ENCODE measurements at regions not wholly inside any gene's neighbourhood (a gene's known extent, or its start where the extent isn't known, plus 50 kb on each side); places are given as distances from the start of the nearest gene placed in this dataset.

DNA sequence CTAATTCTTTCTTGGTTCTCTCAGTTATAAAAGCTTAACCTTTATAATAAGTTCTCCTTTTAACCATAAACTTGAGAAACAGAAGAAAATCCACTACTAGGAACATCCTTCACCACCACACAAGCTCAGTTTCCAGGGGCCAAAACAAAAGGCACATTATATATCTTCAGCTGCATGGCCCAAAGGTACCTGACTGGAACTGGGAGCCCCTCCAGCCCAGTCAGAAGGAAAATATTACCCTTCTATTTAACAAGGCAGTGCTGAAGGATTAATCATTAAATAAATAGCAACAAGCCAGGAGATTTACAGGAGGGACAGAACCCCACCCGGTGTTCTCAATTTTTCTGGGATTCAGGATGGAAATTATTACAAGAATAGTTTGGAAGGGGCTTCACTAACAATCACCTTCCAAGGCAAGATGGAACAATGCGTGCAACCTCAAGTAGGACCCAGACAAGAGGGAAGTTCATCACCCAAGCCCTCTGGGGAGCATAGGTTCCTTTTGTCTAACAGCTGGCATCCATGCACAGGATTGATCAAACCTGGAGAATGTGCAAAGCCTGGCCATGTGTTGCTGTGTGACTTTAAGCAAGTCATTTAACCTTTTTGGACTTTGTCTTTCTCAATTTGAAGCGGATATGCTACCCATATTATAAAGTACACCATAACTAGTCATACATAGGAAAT, 159.6 kb upstream of the SETBP1 start:
- ATAC-seq = no peak

GRCh38 chr18:44521668-44522022, 159.0 kb upstream of the SETBP1 start:
- no peak for ATAC-seq

DNA sequence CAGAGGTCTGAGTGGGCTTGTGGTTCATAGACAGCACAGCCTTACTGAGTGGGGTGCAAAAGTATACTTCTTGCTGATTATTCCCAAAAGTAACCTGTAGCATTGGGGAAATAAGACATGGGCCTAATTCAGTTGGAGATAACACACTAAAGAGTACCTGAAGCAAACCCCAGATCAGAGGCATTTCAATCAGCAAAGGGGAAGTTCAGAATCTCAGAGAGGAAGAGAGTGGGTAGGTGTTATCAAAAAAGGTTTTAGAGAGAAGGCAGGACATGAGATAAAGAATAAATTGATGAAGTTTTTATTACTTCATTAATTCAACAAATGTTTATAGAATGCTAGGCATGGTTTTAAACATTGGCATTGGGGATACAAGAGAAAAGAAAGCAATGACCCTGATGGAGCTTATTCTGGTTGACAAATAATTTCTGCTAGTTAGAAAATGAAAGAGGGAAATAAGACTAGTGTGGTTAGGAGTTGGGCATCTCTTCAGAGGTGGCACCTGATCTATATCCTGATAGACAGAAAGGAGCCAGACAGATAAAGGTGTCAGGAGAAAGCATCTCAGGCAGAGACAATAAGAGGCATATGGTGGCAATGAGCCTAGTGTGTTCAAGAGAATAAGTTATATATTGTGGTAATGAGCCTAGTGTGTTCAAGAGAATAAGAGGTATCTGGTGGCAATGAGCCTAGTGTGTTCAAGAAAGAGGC, 153.8 kb upstream of the SETBP1 start:
- no peak for ATAC-seq

DNA sequence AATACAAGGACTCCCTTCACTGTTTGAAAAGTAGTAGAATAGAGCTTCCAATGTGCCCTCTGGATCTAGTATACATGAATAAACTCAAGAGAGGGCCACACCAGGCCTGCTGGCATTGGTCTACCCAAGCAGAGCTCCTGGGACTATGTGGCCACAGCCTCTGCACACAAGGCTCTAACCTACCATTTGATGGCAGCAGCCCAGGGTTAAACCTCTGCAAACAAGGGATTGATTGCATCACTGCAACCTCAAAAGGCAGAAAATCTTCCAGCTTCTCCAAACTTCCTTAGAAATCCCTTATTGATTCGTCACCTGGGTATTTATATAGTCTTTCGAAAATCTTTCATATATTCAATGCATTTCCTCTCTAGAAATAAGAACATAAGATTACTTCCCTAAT, 147.6 kb upstream of the SETBP1 start:
- no peak for ATAC-seq

- no peak for ATAC-seq
These were observed 144.6 kb upstream of the SETBP1 start for GRCh38 chr18:44536046-44536445.

GRCh38 chr18:44536619-44537018, 144.1 kb upstream of the SETBP1 start:
- no peak for ATAC-seq

DNA sequence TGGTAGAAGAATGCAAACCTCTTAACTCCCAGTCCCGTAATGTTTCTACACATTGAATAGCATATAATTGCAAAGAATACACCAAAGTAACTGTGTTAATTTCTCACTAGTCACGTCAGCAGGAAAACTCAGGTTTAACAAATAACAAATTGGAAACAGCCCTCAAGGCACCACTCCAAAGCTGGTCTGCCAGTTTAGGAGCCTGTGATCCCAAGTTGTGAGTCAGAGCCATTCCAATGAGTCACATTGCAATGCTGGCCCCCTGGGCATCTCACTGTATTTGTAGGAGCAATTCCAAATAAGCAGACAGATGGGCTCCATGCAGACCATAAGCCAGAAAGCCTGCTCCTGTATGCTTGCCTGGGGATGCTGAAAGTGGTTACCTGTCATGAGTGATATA, 143.2 kb upstream of the SETBP1 start:
- ATAC-seq = no peak

GRCh38 chr18:44539926-44540325, 140.8 kb upstream of the SETBP1 start:
- no peak for ATAC-seq

GRCh38 chr18:44541159-44541558, 139.5 kb upstream of the SETBP1 start:
- no peak for ATAC-seq

- no peak for ATAC-seq
These were observed 138.9 kb upstream of the SETBP1 start for GRCh38 chr18:44541781-44542180.

- no peak for ATAC-seq
These were observed 137.3 kb upstream of the SETBP1 start for GRCh38 chr18:44543387-44543786.

DNA sequence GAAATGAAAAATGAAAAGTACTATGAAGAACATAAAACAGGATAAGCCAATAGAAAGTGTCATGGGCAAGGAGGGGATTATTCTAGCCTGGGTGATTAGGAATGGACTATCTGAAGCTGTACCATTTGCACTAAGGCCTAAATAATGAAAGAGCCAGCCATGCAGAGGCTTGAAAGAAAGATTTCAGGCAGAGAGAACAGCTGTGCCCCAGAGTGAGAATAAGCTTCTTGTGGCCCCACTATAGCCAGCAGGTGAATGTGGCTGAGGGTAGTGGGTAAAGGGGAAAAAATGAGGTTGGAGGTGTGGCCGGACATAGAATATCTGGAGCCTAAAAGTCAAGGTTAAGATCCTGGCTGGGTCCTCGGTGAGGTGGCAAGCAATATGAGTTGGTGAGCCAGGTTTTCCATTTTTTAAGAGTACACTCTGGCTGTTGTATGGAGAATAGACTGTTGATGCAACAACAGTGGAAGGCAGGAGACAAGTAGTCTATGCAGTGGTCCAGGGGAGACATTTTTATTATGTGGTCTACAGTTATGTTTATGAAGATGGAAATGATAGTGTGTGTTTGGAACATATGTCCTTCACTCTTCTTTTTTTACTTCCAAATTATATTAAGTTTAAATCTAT, 135.2 kb upstream of the SETBP1 start:
- no peak for ATAC-seq

DNA sequence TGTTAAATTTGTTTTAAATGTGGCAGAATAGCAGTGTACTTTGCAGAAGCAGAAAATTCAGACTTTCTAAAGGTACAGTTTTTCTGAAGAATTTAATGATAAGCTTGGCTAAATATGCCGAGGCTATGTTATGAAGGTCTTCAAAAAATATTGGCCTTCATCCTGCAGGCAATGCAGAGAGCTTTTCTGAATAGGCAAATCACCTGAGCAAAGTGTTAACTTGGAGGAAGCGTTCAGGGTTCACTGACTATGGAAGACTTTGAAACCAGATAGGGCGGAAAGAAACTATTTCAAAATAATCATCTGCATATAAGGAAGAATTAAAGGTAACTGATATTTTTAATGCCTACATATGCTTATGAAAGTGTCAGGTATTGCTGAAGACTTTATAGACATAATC, 133.7 kb upstream of the SETBP1 start:
- no peak for ATAC-seq

- ATAC-seq = no peak
These were observed 132.1 kb upstream of the SETBP1 start for GRCh38 chr18:44548291-44549221.

DNA sequence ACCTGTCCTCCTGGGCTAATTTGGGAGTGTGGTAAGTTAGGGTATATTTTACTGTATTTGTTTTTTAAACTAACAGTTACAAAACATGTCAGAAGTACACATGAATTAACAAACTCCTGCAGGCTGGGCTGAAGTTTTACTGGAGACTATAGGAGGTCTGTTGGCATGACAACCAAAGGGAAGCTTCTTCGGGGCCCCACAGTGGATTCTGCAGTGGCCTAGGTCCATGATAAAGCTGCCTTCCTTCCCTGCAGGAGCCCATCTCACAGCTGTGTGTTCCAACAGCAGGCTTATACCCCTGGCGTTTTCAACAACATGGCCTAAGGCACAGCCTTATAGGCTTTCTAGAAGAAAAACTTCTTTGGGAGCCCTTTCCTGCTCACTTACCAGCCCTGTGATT, 128.0 kb upstream of the SETBP1 start:
- ATAC-seq = no peak

DNA sequence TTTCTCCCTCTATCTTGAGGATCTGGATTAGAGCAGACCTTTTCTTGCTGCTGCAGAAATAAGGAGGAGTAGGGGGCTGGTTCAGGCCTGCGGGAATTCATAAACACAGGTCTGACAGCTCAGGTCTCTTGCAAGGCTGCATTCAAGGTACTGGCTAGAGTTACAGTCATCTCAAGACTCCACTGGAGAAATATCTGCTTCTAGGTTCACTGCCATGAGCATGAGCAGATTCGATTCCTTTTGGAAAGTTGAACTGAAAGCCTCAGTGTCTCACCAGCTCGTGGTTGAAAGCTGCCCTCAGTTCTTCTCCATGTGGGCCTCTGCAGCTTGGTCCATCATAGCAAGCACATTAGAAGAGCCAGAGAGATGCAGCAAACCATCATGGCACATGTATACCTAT, 124.4 kb upstream of the SETBP1 start:
- ATAC-seq = no peak

GRCh38 chr18:44557616-44558151, 123.0 kb upstream of the SETBP1 start:
- ATAC-seq = no peak

DNA sequence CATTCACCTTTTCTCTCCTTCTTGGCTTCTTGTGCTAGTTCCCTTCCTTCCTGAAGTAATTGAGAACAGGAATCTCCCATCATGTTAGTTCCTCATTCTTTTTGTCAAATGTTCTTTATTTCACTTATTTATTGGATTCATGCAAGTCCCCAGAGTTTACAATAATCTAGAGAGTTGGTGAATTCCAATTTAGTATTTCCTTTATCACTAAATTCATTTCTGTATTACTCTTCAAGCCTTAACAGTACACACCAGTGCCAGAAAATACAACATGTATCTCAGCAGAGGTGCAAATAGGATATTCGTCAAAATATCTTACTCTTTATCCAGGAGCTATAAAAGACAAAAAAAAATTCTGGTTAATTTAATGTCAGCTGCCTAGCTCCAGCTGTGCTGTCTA, 121.9 kb upstream of the SETBP1 start:
- ATAC-seq = no peak

GRCh38 chr18:44562986-44563385, 117.7 kb upstream of the SETBP1 start:
- ATAC-seq = no peak

DNA sequence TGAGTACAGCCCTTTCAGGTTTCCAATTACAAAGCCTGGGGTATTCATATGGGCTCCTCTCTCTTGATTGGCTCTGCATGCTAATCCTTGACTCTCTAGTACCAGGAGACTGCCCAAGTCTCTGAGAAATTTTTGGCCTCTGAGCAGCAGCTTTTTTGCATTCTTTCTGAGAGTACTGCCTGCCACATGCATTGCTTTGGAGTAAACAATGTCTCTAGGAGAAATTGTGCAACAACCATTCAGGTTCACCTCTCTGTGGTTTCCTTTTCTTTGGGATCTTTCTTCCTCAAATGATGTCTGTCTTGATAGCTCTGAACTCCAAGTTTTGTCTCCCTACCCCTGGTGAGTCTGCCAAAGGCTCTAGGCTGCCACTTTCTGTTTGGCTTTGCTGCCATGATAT, 115.8 kb upstream of the SETBP1 start:
- ATAC-seq = no peak

DNA sequence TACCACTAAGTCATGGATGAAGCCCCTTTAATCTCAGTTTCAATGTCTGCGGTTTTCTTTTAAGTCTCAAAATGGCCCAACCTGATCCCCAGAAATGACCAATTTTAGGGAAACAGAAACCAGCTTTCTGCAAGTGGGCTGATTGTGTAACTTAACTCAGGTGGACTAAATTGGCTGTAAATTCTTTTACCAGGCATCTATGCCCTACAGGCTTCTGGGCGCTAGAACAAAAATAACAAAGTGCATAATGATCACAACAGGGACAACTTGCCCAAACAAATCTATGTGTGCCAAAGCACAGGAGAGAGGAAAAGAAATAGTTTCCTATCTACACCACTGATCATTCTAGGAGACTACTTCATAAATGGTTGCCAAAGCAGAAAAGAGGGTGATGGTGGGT, 112.3 kb upstream of the SETBP1 start:
- ATAC-seq = no peak

DNA sequence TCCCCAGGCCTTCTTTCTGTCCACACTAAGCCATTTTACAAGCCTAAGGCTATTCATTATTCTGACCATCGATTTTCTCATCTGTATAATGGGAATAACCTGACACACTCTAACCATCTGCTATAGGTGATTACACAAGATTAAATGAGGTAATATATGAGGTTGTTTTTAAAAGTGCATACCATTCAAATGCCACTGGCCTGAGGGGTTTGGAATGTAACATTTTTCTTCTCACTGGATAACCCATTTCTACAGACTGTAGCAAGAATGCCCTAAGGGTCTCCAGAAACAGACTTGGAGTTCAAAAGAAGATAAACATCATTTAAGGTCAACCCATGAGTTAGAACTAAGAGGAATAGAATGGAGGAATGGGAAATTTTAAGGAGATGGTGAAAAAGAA, 111.7 kb upstream of the SETBP1 start:
- no peak for ATAC-seq
